HG03196 (cell line): ENCODE measurements at regions not wholly inside any gene's neighbourhood (a gene's known extent, or its start where the extent isn't known, plus 50 kb on each side); places are given as distances from the start of the nearest gene placed in this dataset.

ENCODE experiments used
- ATAC-seq: cut with Tn5 transposase; IDR thresholded peaks from one replicate; pipeline ENCODE4 v1.9.1; 2021; ENCODE audit not compliant: unreplicated experiment

- no peak for ATAC-seq
Measured at GRCh38 chr10:43943818-43944360, 295.2 kb upstream of the ZNF32 start.

GRCh38 chr10:43943119-43943817, 294.6 kb upstream of the ZNF32 start:
- no peak for ATAC-seq

GRCh38 chr10:43942096-43942850, 293.6 kb upstream of the ZNF32 start:
- ATAC-seq = no peak

GRCh38 chr10:43940898-43941837, 292.5 kb upstream of the ZNF32 start:
- no peak for ATAC-seq

- no peak for ATAC-seq
Measured at GRCh38 chr10:43939939-43940820, 291.5 kb upstream of the ZNF32 start.

GRCh38 chr10:43939389-43939938, 290.8 kb upstream of the ZNF32 start:
- ATAC-seq = no peak

GRCh38 chr10:43938810-43939209, 290.1 kb upstream of the ZNF32 start:
- ATAC-seq = no peak

- no peak for ATAC-seq
Measured at GRCh38 chr10:43931308-43931930, 282.7 kb upstream of the ZNF32 start.

- no peak for ATAC-seq
Measured at GRCh38 chr10:43930777-43931176, 282.1 kb upstream of the ZNF32 start.

GRCh38 chr10:43930243-43930642, 281.6 kb upstream of the ZNF32 start:
- no peak for ATAC-seq

GRCh38 chr10:43929122-43929521, 280.4 kb upstream of the ZNF32 start:
- no peak for ATAC-seq

- no peak for ATAC-seq
Measured at GRCh38 chr10:43928425-43928968, 279.8 kb upstream of the ZNF32 start.

GRCh38 chr10:43926875-43927406, 278.3 kb upstream of the ZNF32 start:
- ATAC-seq = no peak

- ATAC-seq = no peak
Measured at GRCh38 chr10:43926371-43926770, 277.7 kb upstream of the ZNF32 start.

GRCh38 chr10:43925793-43926192, 277.1 kb upstream of the ZNF32 start:
- no peak for ATAC-seq

GRCh38 chr10:43923328-43923727, 274.6 kb upstream of the ZNF32 start:
- no peak for ATAC-seq

GRCh38 chr10:43922335-43923280, 273.9 kb upstream of the ZNF32 start:
- no peak for ATAC-seq

- no peak for ATAC-seq
Measured at GRCh38 chr10:43921881-43922280, 273.2 kb upstream of the ZNF32 start.
